ENCODE measurements at regions not wholly inside any gene's neighbourhood (a gene's known extent, or its start where the extent isn't known, plus 50 kb on each side); places are given as distances from the start of the nearest gene placed in this dataset.
A peak's percentile ranks its signal among the peaks of the same experiment; 100 is the strongest.

- peaks cover 13% of the 10 kb centered on the region for H3K79me2 ChIP-seq (ENCODE audit: control insufficient read depth, insufficient read depth, low read length)
- DNase-seq (ENCODE audit: low read depth, low spot score) = no peak
- peak overlapping the region; percentile 88 for H2AFZ ChIP-seq (ENCODE audit: control insufficient read depth, low read length)
- H3K9me3 ChIP-seq (ENCODE audit: control insufficient read depth, low read depth, low read length) = no peaks in the 10 kb centered on the region
- no peaks in the 10 kb centered on the region for H4K20me1 ChIP-seq (ENCODE audit: control insufficient read depth, extremely low read depth, insufficient read depth, low read length)
- H3K9ac ChIP-seq (ENCODE audit: control insufficient read depth, extremely low read depth, insufficient read depth, low read length) = peak overlapping the region; percentile 71
- TF ChIP-seq EZH2 (IDR thresholded peaks at IDR 0.05; ENCODE audit: low read length) = no peak
- TF ChIP-seq, protein P1, sequence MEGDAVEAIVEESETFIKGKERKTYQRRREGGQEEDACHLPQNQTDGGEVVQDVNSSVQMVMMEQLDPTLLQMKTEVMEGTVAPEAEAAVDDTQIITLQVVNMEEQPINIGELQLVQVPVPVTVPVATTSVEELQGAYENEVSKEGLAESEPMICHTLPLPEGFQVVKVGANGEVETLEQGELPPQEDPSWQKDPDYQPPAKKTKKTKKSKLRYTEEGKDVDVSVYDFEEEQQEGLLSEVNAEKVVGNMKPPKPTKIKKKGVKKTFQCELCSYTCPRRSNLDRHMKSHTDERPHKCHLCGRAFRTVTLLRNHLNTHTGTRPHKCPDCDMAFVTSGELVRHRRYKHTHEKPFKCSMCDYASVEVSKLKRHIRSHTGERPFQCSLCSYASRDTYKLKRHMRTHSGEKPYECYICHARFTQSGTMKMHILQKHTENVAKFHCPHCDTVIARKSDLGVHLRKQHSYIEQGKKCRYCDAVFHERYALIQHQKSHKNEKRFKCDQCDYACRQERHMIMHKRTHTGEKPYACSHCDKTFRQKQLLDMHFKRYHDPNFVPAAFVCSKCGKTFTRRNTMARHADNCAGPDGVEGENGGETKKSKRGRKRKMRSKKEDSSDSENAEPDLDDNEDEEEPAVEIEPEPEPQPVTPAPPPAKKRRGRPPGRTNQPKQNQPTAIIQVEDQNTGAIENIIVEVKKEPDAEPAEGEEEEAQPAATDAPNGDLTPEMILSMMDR (optimal IDR thresholded peaks at IDR 0.05 in 1 of 3, IDR thresholded peaks at IDR 0.05 in 1 of 3, conservative IDR thresholded peaks at IDR 0.05 in 1 of 3; ENCODE audit: extremely low read depth in 1 of 3, insufficient read depth in 2 of 3, low read length in 3 of 3) = no peak
- dilution Hi-C loops (cut with MboI; ENCODE audit: extremely low pct_ligation_motif_present, low sequenced_read_pairs) = no loop called here
- H3K4me2 ChIP-seq (ENCODE audit: control insufficient read depth, extremely low read depth, insufficient read depth, low read depth, low read length) = peak overlapping the region; percentile 85
- no peaks in the 10 kb centered on the region for H3K9me1 ChIP-seq (ENCODE audit: control insufficient read depth, extremely low read depth, insufficient read depth, low read length)
- no peak for FAIRE-seq
- H3K27me3 ChIP-seq (ENCODE audit: control insufficient read depth, extremely low read depth, insufficient read depth, low read length) = no peaks in the 10 kb centered on the region
- H3K36me3 ChIP-seq (ENCODE audit: control insufficient read depth in 2 of 2, extremely low read depth in 1 of 2, insufficient read depth in 2 of 2, low read length in 2 of 2) = no peaks in the 10 kb centered on the region
- no peak overlapping the region for H3K27ac ChIP-seq (ENCODE audit: control insufficient read depth, insufficient read depth, low read length)
- H3K4me3 ChIP-seq (ENCODE audit: control insufficient read depth in 2 of 3, extremely low read depth in 1 of 3, insufficient read depth in 2 of 3, low read depth in 1 of 3, low read length in 3 of 3) = peak overlapping the region; percentile 59 to 76 (median 69)
- H3K4me1 ChIP-seq (ENCODE audit: control insufficient read depth, extremely low read depth, insufficient read depth, low read length) = peaks cover 18% of the 10 kb centered on the region
These were observed 88.1 kb upstream of the ARHGAP32 start for GRCh38 chr11:129280027-129280811.

- DNase-seq (ENCODE audit: low read depth, low spot score) (no peak), FAIRE-seq (no peak)
- H3K4me3 ChIP-seq (ENCODE audit: control insufficient read depth in 2 of 3, extremely low read depth in 1 of 3, insufficient read depth in 2 of 3, low read depth in 1 of 3, low read length in 3 of 3) = peak overlapping the region; percentile 59 to 76 (median 69)
- H3K9me1 ChIP-seq (ENCODE audit: control insufficient read depth, extremely low read depth, insufficient read depth, low read length) = no peaks in the 10 kb centered on the region
- no peaks in the 10 kb centered on the region for H3K27me3 ChIP-seq (ENCODE audit: control insufficient read depth, extremely low read depth, insufficient read depth, low read length)
- H3K36me3 ChIP-seq (ENCODE audit: control insufficient read depth in 2 of 2, extremely low read depth in 1 of 2, insufficient read depth in 2 of 2, low read length in 2 of 2) = no peaks in the 10 kb centered on the region
- peak overlapping the region; percentile 71 for H3K9ac ChIP-seq (ENCODE audit: control insufficient read depth, extremely low read depth, insufficient read depth, low read length)
- H3K27ac ChIP-seq (ENCODE audit: control insufficient read depth, insufficient read depth, low read length) = no peak overlapping the region
- H3K9me3 ChIP-seq (ENCODE audit: control insufficient read depth, low read depth, low read length) = no peaks in the 10 kb centered on the region
- peak overlapping the region; percentile 88 for H2AFZ ChIP-seq (ENCODE audit: control insufficient read depth, low read length)
- peaks cover 15% of the 10 kb centered on the region for H3K79me2 ChIP-seq (ENCODE audit: control insufficient read depth, insufficient read depth, low read length)
- TF ChIP-seq, protein P1 (optimal IDR thresholded peaks at IDR 0.05 in 1 of 3, IDR thresholded peaks at IDR 0.05 in 1 of 3, conservative IDR thresholded peaks at IDR 0.05 in 1 of 3; ENCODE audit: extremely low read depth in 1 of 3, insufficient read depth in 2 of 3, low read length in 3 of 3) = peak in 1 of 3 experiments; percentile 41
- no peak for TF ChIP-seq EZH2 (IDR thresholded peaks at IDR 0.05; ENCODE audit: low read length)
- H3K4me2 ChIP-seq (ENCODE audit: control insufficient read depth, extremely low read depth, insufficient read depth, low read depth, low read length) = peak overlapping the region; percentile 85
- H3K4me1 ChIP-seq (ENCODE audit: control insufficient read depth, extremely low read depth, insufficient read depth, low read length) = peaks cover 18% of the 10 kb centered on the region
- H4K20me1 ChIP-seq (ENCODE audit: control insufficient read depth, extremely low read depth, insufficient read depth, low read length) = no peaks in the 10 kb centered on the region
- dilution Hi-C loops (cut with MboI; ENCODE audit: extremely low pct_ligation_motif_present, low sequenced_read_pairs) = no loop called here
These were observed 87.4 kb upstream of the ARHGAP32 start for GRCh38 chr11:129279326-129280026.
